ENCODE measurements at regions not wholly inside any gene's neighbourhood (a gene's known extent, or its start where the extent isn't known, plus 50 kb on each side); places are given as distances from the start of the nearest gene placed in this dataset.

GRCh38 chr9:102550266-102550665, 444.9 kb upstream of the CYLC2 start:
- no peak for TF ChIP-seq TCF7L2 (IDR thresholded peaks at IDR 0.05; ENCODE audit: low read depth, low read length)
- TF ChIP-seq, protein P1, sequence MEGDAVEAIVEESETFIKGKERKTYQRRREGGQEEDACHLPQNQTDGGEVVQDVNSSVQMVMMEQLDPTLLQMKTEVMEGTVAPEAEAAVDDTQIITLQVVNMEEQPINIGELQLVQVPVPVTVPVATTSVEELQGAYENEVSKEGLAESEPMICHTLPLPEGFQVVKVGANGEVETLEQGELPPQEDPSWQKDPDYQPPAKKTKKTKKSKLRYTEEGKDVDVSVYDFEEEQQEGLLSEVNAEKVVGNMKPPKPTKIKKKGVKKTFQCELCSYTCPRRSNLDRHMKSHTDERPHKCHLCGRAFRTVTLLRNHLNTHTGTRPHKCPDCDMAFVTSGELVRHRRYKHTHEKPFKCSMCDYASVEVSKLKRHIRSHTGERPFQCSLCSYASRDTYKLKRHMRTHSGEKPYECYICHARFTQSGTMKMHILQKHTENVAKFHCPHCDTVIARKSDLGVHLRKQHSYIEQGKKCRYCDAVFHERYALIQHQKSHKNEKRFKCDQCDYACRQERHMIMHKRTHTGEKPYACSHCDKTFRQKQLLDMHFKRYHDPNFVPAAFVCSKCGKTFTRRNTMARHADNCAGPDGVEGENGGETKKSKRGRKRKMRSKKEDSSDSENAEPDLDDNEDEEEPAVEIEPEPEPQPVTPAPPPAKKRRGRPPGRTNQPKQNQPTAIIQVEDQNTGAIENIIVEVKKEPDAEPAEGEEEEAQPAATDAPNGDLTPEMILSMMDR (IDR thresholded peaks at IDR 0.05), result no peak
- TF ChIP-seq REST (IDR thresholded peaks at IDR 0.05; ENCODE audit: insufficient read depth in 1 of 2, low read depth in 2 of 2, low read length in 1 of 2), result no peak
